ENCODE measurements at regions not wholly inside any gene's neighbourhood (a gene's known extent, or its start where the extent isn't known, plus 50 kb on each side); places are given as distances from the start of the nearest gene placed in this dataset.

DNA sequence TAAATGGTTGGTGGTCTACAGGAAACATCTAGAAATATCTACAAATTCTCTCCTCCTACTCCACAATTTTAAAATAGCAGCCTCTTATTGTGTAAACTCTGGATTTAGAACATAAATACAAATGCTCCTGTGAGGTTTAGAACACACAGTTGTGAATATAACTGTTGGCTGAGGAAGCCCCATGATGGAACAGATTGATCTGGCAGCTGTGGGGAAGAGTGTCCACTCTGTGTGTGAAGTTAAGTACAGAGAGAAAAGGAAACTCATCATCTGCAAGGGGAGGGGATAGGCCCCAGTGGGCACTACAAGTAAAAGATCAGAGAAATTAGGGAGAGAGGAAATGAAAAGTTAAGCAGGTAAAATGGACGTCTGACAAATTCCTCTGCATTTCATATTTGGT is 422.7 kb upstream of the FSHR start:
- Histone ChIP-seq H3K9ac (ENCODE audit: insufficient read length) (no peak overlapping the region), H3K36me3 (ENCODE audit: insufficient read depth, low read length) (no peaks in the 10 kb centered on the region), H3K27ac (no peak overlapping the region), H3K9me3 (ENCODE audit: low read depth, low read length) (no peaks in the 10 kb centered on the region), H3K4me3 (no peak overlapping the region)
- no peak for DNase-seq (ENCODE audit: low read depth, low spot score)
- no peak for TF ChIP-seq POLR2AphosphoS5 (IDR thresholded peaks at IDR 0.05; ENCODE audit: borderline replicate concordance, low read depth, low read length)
- TF ChIP-seq FOXP2 (optimal IDR thresholded peaks at IDR 0.05; ENCODE audit: control extremely low read depth, extremely low read length, insufficient read depth) = no peak
- TF ChIP-seq EZH2 (IDR thresholded peaks at IDR 0.05) = no peak

- H3K4me3 ChIP-seq = no peak overlapping the region
- no peak overlapping the region for H3K27ac ChIP-seq
- H3K36me3 ChIP-seq (ENCODE audit: insufficient read depth, low read length) = no peaks in the 10 kb centered on the region
- no peak for DNase-seq (ENCODE audit: low read depth, low spot score)
- no peak for TF ChIP-seq POLR2AphosphoS5 (IDR thresholded peaks at IDR 0.05; ENCODE audit: borderline replicate concordance, low read depth, low read length)
- TF ChIP-seq FOXP2 (optimal IDR thresholded peaks at IDR 0.05; ENCODE audit: control extremely low read depth, extremely low read length, insufficient read depth) = no peak
- no peak for TF ChIP-seq EZH2 (IDR thresholded peaks at IDR 0.05)
- H3K9ac ChIP-seq (ENCODE audit: insufficient read length) = no peak overlapping the region
- no peaks in the 10 kb centered on the region for H3K9me3 ChIP-seq (ENCODE audit: low read depth, low read length)
Measured at GRCh38 chr2:49569176-49569575, 414.9 kb upstream of the FSHR start.

DNA sequence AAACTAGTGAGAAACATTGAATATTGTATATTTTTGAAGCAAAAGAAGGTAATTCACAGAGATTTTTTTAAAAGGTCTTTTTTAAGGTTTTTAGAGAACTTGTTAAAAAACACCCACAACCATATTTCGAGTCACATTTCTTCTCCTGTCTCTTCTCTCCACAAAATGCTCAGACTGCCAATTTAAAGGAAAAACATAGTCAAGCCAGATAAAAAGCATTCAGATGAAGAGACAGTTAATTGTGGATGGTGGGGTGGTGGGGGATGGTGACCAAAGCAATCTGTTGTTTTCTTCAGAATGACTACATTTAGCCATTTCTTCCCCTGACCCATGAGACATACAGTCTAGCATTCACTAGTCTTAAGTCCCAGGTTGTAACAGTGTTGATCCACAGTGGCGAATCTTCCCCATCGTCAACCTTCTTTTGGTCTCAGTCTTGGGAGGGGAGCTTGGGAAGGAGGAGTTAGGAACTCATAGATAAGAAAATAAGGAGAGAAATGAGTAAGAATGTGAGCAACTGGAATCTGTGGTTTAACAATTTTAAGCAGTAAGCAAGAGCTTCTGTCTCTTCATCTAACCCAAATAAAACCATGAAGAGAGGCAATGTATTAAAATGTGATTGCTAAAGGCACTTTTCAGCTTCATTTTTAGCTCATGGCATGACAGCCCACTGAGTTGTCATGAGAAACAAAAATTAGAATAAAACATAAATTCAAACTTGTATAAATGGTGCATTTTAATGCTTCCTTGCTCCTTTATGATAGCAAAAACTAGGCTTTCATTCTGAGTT is 413.7 kb upstream of the FSHR start:
- no peak for DNase-seq (ENCODE audit: low read depth, low spot score)
- no peaks in the 10 kb centered on the region for H3K36me3 ChIP-seq (ENCODE audit: insufficient read depth, low read length)
- no peak for TF ChIP-seq EZH2 (IDR thresholded peaks at IDR 0.05)
- TF ChIP-seq FOXP2 (optimal IDR thresholded peaks at IDR 0.05; ENCODE audit: control extremely low read depth, extremely low read length, insufficient read depth) = no peak
- no peak for TF ChIP-seq POLR2AphosphoS5 (IDR thresholded peaks at IDR 0.05; ENCODE audit: borderline replicate concordance, low read depth, low read length)
- no peak overlapping the region for H3K27ac ChIP-seq
- H3K9me3 ChIP-seq (ENCODE audit: low read depth, low read length) = no peaks in the 10 kb centered on the region
- no peak overlapping the region for H3K9ac ChIP-seq (ENCODE audit: insufficient read length)
- H3K4me3 ChIP-seq = no peak overlapping the region

DNA sequence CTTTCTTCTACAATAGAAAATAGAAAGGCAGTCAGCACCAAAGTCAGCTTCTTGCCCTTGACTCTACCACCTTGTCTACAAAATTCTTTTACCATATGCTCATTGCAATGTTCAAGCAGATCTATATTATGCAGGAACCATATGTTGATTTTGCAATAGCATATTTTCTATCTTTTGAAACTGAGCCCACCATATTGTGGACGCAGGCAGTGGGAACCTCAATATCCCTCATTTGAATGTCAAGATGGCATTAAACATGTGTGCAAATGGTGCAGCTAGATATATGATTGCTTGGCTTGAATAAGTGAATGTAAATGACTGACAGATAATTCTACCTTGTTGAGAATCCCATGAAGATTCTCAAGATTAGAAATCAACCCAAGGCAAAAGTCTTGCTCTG is 412.7 kb upstream of the FSHR start:
- no peak overlapping the region for H3K9ac ChIP-seq (ENCODE audit: insufficient read length)
- no peaks in the 10 kb centered on the region for H3K9me3 ChIP-seq (ENCODE audit: low read depth, low read length)
- no peak overlapping the region for H3K27ac ChIP-seq
- DNase-seq (ENCODE audit: low read depth, low spot score) = no peak
- no peak overlapping the region for H3K4me3 ChIP-seq
- no peaks in the 10 kb centered on the region for H3K36me3 ChIP-seq (ENCODE audit: insufficient read depth, low read length)
- no peak for TF ChIP-seq FOXP2 (optimal IDR thresholded peaks at IDR 0.05; ENCODE audit: control extremely low read depth, extremely low read length, insufficient read depth)
- no peak for TF ChIP-seq POLR2AphosphoS5 (IDR thresholded peaks at IDR 0.05; ENCODE audit: borderline replicate concordance, low read depth, low read length)
- TF ChIP-seq EZH2 (IDR thresholded peaks at IDR 0.05) = no peak

DNA sequence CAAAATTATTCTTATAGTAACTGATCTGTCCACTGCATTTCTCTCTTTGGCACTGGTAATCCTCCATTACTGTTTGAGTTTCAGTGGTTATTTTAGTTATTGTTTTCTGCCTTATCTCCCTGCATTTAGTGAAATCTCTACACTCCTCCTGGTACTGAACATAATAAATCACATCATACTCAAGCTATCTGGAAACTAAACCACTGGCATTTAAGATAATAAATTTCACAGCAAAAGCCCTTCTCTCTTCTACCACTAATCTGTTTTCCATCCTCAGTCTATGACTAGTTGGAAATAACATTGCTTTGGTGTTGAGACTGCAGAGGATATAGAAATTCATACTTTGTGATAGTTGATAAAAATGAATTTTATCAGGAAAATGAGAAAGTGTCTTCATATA is 399.3 kb upstream of the FSHR start:
- Histone ChIP-seq H3K4me3 (no peak overlapping the region), H3K9me3 (ENCODE audit: low read depth, low read length) (no peaks in the 10 kb centered on the region), H3K9ac (ENCODE audit: insufficient read length) (no peak overlapping the region), H3K36me3 (ENCODE audit: insufficient read depth, low read length) (no peaks in the 10 kb centered on the region), H3K27ac (no peak overlapping the region)
- no peak for TF ChIP-seq FOXP2 (optimal IDR thresholded peaks at IDR 0.05; ENCODE audit: control extremely low read depth, extremely low read length, insufficient read depth)
- no peak for TF ChIP-seq EZH2 (IDR thresholded peaks at IDR 0.05)
- TF ChIP-seq POLR2AphosphoS5 (IDR thresholded peaks at IDR 0.05; ENCODE audit: borderline replicate concordance, low read depth, low read length) = no peak
- DNase-seq (ENCODE audit: low read depth, low spot score) = no peak

GRCh38 chr2:49532702-49533101 is 378.4 kb upstream of the FSHR start:
- no peak for TF ChIP-seq POLR2AphosphoS5 (IDR thresholded peaks at IDR 0.05; ENCODE audit: borderline replicate concordance, low read depth, low read length)
- no peak overlapping the region for H3K4me3 ChIP-seq
- H3K27ac ChIP-seq = no peak overlapping the region
- H3K36me3 ChIP-seq (ENCODE audit: insufficient read depth, low read length) = no peaks in the 10 kb centered on the region
- DNase-seq (ENCODE audit: low read depth, low spot score) = no peak
- no peaks in the 10 kb centered on the region; the same call in 1 of the 2 replicates for H3K9me3 ChIP-seq (ENCODE audit: low read depth, low read length)
- H3K9ac ChIP-seq (ENCODE audit: insufficient read length) = no peak overlapping the region

DNA sequence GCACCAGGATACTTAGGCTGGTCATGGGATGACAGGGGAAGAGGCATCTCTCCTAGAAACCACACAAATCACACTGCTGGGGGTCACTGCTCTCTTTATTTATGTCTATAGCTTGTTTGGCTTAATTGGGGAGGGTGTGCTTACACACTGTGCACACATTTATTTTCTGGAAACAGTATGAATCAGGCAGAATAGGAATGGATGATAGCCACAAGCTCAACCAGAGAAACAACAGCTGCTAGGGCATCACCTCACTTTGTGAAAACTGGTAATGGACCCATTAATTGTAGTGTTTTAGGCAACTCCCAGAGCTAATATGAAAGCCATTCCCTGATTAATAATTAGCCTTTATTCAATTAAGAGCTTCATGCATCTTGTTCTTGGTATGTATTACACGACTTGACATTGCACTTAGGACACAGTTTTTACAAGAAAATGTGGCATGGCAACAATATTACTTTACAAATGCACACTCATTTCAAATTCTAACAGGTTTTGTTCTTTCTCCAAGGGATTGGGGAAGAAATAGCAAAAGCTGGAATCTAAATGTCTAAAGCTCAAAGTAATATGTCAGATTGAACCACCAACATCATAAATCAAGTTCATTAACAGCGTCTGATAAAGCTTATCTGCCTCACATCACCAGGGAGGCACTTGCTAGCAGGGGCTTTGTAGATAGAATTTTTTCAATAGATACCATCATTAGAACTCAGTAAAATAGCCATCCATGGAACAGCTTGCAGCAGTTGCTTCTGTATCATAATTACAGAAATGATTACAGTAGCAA is 361.9 kb upstream of the FSHR start:
- Histone ChIP-seq H3K27ac (no peak overlapping the region), H3K36me3 (ENCODE audit: insufficient read depth, low read length) (no peaks in the 10 kb centered on the region), H3K4me3 (no peak overlapping the region), H3K9ac (ENCODE audit: insufficient read length) (no peak overlapping the region), H3K9me3 (ENCODE audit: low read depth, low read length) (no peaks in the 10 kb centered on the region)
- TF ChIP-seq EZH2 (IDR thresholded peaks at IDR 0.05) = no peak
- TF ChIP-seq FOXP2 (optimal IDR thresholded peaks at IDR 0.05; ENCODE audit: control extremely low read depth, extremely low read length, insufficient read depth) = no peak
- TF ChIP-seq POLR2AphosphoS5 (IDR thresholded peaks at IDR 0.05; ENCODE audit: borderline replicate concordance, low read depth, low read length) = no peak
- no peak for DNase-seq (ENCODE audit: low read depth, low spot score)

DNA sequence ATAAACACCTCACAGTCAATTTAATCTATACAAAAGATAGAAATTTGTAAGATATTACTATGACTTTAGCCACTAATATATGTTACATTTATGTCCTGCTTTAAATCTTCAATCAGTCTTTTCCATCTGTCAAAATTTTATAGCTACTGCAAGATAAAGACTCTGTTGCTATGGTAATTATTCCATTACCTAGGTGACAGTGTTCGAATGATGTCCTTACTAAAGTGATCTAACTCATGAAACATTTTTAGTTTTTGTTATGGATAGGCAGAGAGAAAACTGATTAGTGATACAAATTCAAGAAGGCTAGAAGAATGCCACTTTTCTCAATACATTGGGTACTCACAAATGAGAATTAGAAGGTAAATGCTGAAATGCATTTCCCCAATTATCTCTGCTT is 359.9 kb upstream of the FSHR start:
- Histone ChIP-seq H3K4me3 (no peak overlapping the region), H3K9me3 (ENCODE audit: low read depth, low read length) (no peaks in the 10 kb centered on the region), H3K27ac (no peak overlapping the region), H3K9ac (ENCODE audit: insufficient read length) (no peak overlapping the region), H3K36me3 (ENCODE audit: insufficient read depth, low read length) (no peaks in the 10 kb centered on the region)
- no peak for TF ChIP-seq POLR2AphosphoS5 (IDR thresholded peaks at IDR 0.05; ENCODE audit: borderline replicate concordance, low read depth, low read length)
- TF ChIP-seq FOXP2 (optimal IDR thresholded peaks at IDR 0.05; ENCODE audit: control extremely low read depth, extremely low read length, insufficient read depth) = no peak
- TF ChIP-seq EZH2 (IDR thresholded peaks at IDR 0.05) = no peak
- DNase-seq (ENCODE audit: low read depth, low spot score) = no peak

Measured in SK-N-MC (cell line).